ENCODE measurements at regions not wholly inside any gene's neighbourhood (a gene's known extent, or its start where the extent isn't known, plus 50 kb on each side); places are given as distances from the start of the nearest gene placed in this dataset.
"Not testable (repeated sequence)": the region's sequence is repeated elsewhere in the genome, so short reads cannot be mapped to it uniquely, and the experiment has no call there.

DNA sequence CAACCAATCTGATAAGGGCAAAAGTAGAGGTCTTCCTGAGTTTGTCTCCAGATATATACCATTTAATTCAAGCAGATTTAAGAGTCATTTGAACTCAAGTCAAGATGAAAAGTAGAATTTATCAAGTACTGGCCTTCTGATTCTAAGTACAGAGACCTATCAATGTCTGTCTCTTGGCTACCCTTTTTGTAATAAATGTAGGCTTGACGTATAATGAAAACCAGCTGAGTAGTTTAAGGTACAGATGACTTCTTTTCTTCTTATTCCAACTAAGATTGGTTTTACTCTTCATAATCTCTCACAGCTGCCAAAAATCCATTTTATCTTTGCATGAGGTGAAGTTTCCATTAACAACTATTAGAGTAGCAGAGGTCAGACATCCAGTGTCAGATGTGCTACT is 867.6 kb downstream of the FAT4 start:
- H3K36me3 ChIP-seq (ENCODE audit: control insufficient read depth, insufficient read depth, low read length): no peaks in the 10 kb centered on the region

GRCh38 chr4:126182786-126183185 is 868.0 kb downstream of the FAT4 start:
- H3K4me3 ChIP-seq (ENCODE audit: low read depth, low read length): no peak overlapping the region
- H3K9ac ChIP-seq (ENCODE audit: low read depth, low read length): no peak overlapping the region
- H3K27me3 ChIP-seq (ENCODE audit: control insufficient read depth, insufficient read depth, low read length): no peaks in the 10 kb centered on the region
- H3K9me3 ChIP-seq (ENCODE audit: control insufficient read depth, insufficient read depth, low read length): no peaks in the 10 kb centered on the region
- peaks cover 3% of the 10 kb centered on the region for H3K4me1 ChIP-seq (ENCODE audit: control insufficient read depth, insufficient read depth, low read length)
- no peaks in the 10 kb centered on the region for H3K36me3 ChIP-seq (ENCODE audit: control insufficient read depth, insufficient read depth, low read length)

More for the DNA sequence above, 867.6 kb downstream of the FAT4 start:
- Histone ChIP-seq H3K4me3 (ENCODE audit: low read depth, low read length) (no peak overlapping the region), H3K9ac (ENCODE audit: low read depth, low read length) (no peak overlapping the region), H3K27me3 (ENCODE audit: control insufficient read depth, insufficient read depth, low read length) (no peaks in the 10 kb centered on the region), H3K9me3 (ENCODE audit: control insufficient read depth, insufficient read depth, low read length) (no peaks in the 10 kb centered on the region), H3K4me1 (ENCODE audit: control insufficient read depth, insufficient read depth, low read length) (peaks cover 3% of the 10 kb centered on the region)

DNA sequence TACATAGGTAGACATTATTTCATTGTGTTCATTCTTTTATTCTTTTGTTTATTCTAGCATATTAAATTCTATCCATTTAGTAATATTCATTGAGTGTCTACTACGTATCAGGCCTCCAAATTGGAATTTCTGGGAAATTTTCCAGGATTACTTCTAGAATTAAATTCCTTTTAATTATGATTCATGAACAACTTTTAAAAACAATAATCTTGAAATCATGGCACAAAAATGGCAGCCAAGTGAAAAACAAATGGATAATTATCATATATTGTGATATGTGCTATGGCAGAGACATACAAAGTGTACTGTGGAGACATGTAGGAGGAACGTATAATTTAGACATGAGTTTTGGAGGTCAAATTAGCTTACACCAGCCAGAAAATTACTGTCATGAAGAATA is 868.5 kb downstream of the FAT4 start:
- H3K36me3 ChIP-seq (ENCODE audit: control insufficient read depth, insufficient read depth, low read length): no peaks in the 10 kb centered on the region
- H3K4me3 ChIP-seq (ENCODE audit: low read depth, low read length): no peak overlapping the region
- peaks cover 3% of the 10 kb centered on the region for H3K4me1 ChIP-seq (ENCODE audit: control insufficient read depth, insufficient read depth, low read length)
- no peaks in the 10 kb centered on the region for H3K27me3 ChIP-seq (ENCODE audit: control insufficient read depth, insufficient read depth, low read length)
- H3K9ac ChIP-seq (ENCODE audit: low read depth, low read length): no peak overlapping the region
- H3K9me3 ChIP-seq (ENCODE audit: control insufficient read depth, insufficient read depth, low read length): no peaks in the 10 kb centered on the region

DNA sequence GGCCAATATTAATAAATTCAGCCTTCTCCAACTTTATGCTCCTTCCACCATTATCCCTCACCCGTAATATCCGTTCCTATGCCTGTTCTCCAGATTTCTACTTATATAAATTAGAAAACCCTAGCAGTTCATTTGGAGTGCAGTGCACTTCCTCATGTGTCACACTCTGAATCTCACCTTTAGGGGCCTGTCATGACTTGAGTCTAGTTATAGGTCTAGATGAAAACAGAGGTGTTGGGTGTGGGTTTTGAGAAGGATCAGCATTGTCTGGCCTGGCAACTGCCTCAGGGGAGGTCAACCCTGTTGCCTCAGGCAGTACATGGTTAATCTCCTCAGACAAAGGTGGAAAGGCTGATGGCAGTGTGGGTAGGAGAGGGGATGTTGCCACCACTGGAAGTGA is 876.8 kb downstream of the FAT4 start:
- Histone ChIP-seq H3K9me3 (ENCODE audit: control insufficient read depth, insufficient read depth, low read length) (no peaks in the 10 kb centered on the region), H3K27me3 (ENCODE audit: control insufficient read depth, insufficient read depth, low read length) (no peaks in the 10 kb centered on the region), H3K4me3 (ENCODE audit: low read depth, low read length) (no peak overlapping the region), H3K36me3 (ENCODE audit: control insufficient read depth, insufficient read depth, low read length) (no peaks in the 10 kb centered on the region), H3K9ac (ENCODE audit: low read depth, low read length) (no peak overlapping the region), H3K4me1 (ENCODE audit: control insufficient read depth, insufficient read depth, low read length) (no peaks in the 10 kb centered on the region)

DNA sequence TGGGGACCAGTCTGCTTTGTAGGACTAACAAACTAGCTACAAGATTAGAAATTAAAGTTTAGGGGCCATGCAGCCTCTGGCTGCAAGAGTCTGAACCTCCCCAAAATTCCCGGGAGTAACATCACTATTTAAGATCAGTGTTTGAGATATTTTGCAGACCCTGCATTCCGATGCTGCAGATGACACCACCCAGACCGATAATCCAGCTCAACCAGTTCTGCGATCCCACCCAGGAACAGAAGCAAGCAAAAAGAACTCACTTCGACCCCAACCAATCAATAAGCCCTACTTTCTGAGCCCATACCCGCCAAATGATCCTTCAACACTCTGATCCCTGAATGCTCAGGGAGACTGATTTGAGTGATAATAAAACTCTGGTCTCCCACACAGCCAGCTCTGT is 877.8 kb downstream of the FAT4 start:
- H3K9me3 ChIP-seq (ENCODE audit: control insufficient read depth, insufficient read depth, low read length): no peaks in the 10 kb centered on the region
- H3K36me3 ChIP-seq (ENCODE audit: control insufficient read depth, insufficient read depth, low read length): no peaks in the 10 kb centered on the region
- no peaks in the 10 kb centered on the region for H3K4me1 ChIP-seq (ENCODE audit: control insufficient read depth, insufficient read depth, low read length)
- no peak overlapping the region for H3K4me3 ChIP-seq (ENCODE audit: low read depth, low read length)
- H3K9ac ChIP-seq (ENCODE audit: low read depth, low read length): no peak overlapping the region
- no peaks in the 10 kb centered on the region for H3K27me3 ChIP-seq (ENCODE audit: control insufficient read depth, insufficient read depth, low read length)

GRCh38 chr4:126201251-126202138 is 886.7 kb downstream of the FAT4 start:
- H3K27me3 ChIP-seq (ENCODE audit: control insufficient read depth, insufficient read depth, low read length); H3K36me3 ChIP-seq (ENCODE audit: control insufficient read depth, insufficient read depth, low read length); H3K4me3 ChIP-seq (ENCODE audit: low read depth, low read length); H3K4me1 ChIP-seq (ENCODE audit: control insufficient read depth, insufficient read depth, low read length); H3K9ac ChIP-seq (ENCODE audit: low read depth, low read length); H3K9me3 ChIP-seq (ENCODE audit: control insufficient read depth, insufficient read depth, low read length): not testable (repeated sequence)

- Histone ChIP-seq H3K36me3 (ENCODE audit: control insufficient read depth, insufficient read depth, low read length) (no peaks in the 10 kb centered on the region), H3K9ac (ENCODE audit: low read depth, low read length) (no peak overlapping the region), H3K27me3 (ENCODE audit: control insufficient read depth, insufficient read depth, low read length) (no peaks in the 10 kb centered on the region), H3K9me3 (ENCODE audit: control insufficient read depth, insufficient read depth, low read length) (no peaks in the 10 kb centered on the region), H3K4me3 (ENCODE audit: low read depth, low read length) (no peak overlapping the region), H3K4me1 (ENCODE audit: control insufficient read depth, insufficient read depth, low read length) (no peaks in the 10 kb centered on the region)
Measured at GRCh38 chr4:126202226-126202625, 887.5 kb downstream of the FAT4 start.

GRCh38 chr4:126207910-126208309 is 893.2 kb downstream of the FAT4 start:
- Histone ChIP-seq H3K9ac (ENCODE audit: low read depth, low read length) (no peak overlapping the region), H3K4me1 (ENCODE audit: control insufficient read depth, insufficient read depth, low read length) (no peaks in the 10 kb centered on the region), H3K4me3 (ENCODE audit: low read depth, low read length) (no peak overlapping the region), H3K36me3 (ENCODE audit: control insufficient read depth, insufficient read depth, low read length) (no peaks in the 10 kb centered on the region), H3K27me3 (ENCODE audit: control insufficient read depth, insufficient read depth, low read length) (no peaks in the 10 kb centered on the region), H3K9me3 (ENCODE audit: control insufficient read depth, insufficient read depth, low read length) (no peaks in the 10 kb centered on the region)

GRCh38 chr4:126209147-126209546 is 894.4 kb downstream of the FAT4 start:
- Histone ChIP-seq H3K9me3 (ENCODE audit: control insufficient read depth, insufficient read depth, low read length) (no peaks in the 10 kb centered on the region), H3K36me3 (ENCODE audit: control insufficient read depth, insufficient read depth, low read length) (no peaks in the 10 kb centered on the region), H3K4me3 (ENCODE audit: low read depth, low read length) (no peak overlapping the region), H3K4me1 (ENCODE audit: control insufficient read depth, insufficient read depth, low read length) (no peaks in the 10 kb centered on the region), H3K9ac (ENCODE audit: low read depth, low read length) (no peak overlapping the region), H3K27me3 (ENCODE audit: control insufficient read depth, insufficient read depth, low read length) (no peaks in the 10 kb centered on the region)

GRCh38 chr4:126213996-126214395 is 899.2 kb downstream of the FAT4 start:
- no peaks in the 10 kb centered on the region for H3K9me3 ChIP-seq (ENCODE audit: control insufficient read depth, insufficient read depth, low read length)
- H3K36me3 ChIP-seq (ENCODE audit: control insufficient read depth, insufficient read depth, low read length): no peaks in the 10 kb centered on the region
- no peak overlapping the region for H3K9ac ChIP-seq (ENCODE audit: low read depth, low read length)
- H3K27me3 ChIP-seq (ENCODE audit: control insufficient read depth, insufficient read depth, low read length): no peaks in the 10 kb centered on the region
- no peak overlapping the region for H3K4me3 ChIP-seq (ENCODE audit: low read depth, low read length)
- no peaks in the 10 kb centered on the region for H3K4me1 ChIP-seq (ENCODE audit: control insufficient read depth, insufficient read depth, low read length)

- Histone ChIP-seq H3K36me3 (ENCODE audit: control insufficient read depth, insufficient read depth, low read length) (no peaks in the 10 kb centered on the region), H3K27me3 (ENCODE audit: control insufficient read depth, insufficient read depth, low read length) (no peaks in the 10 kb centered on the region), H3K4me1 (ENCODE audit: control insufficient read depth, insufficient read depth, low read length) (no peaks in the 10 kb centered on the region), H3K4me3 (ENCODE audit: low read depth, low read length) (no peak overlapping the region), H3K9ac (ENCODE audit: low read depth, low read length) (no peak overlapping the region), H3K9me3 (ENCODE audit: control insufficient read depth, insufficient read depth, low read length) (no peaks in the 10 kb centered on the region)
Measured at GRCh38 chr4:126215759-126216158, 901.0 kb downstream of the FAT4 start.

DNA sequence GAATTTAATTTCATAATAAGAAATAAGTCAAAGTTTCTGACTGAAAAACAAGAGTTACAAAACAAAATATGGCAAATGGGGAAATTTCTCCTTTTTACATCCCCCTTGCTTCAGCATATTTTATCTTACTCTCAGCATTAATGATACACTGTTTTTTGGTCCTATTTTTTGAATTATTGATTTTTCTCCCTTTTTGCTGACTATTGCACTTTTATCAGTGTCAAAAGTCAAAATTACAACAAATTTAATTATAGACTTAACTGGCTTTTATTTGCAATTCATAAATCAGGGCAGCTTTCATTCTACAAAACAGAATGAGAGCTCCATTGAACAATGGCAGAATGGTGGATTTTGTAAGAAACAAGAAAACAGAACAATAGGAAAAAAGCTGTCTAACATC is 901.9 kb downstream of the FAT4 start:
- H3K4me1 ChIP-seq (ENCODE audit: control insufficient read depth, insufficient read depth, low read length): no peaks in the 10 kb centered on the region
- no peaks in the 10 kb centered on the region for H3K36me3 ChIP-seq (ENCODE audit: control insufficient read depth, insufficient read depth, low read length)

More for the DNA sequence above, 901.9 kb downstream of the FAT4 start:
- H3K27me3 ChIP-seq (ENCODE audit: control insufficient read depth, insufficient read depth, low read length): no peaks in the 10 kb centered on the region
- H3K4me3 ChIP-seq (ENCODE audit: low read depth, low read length): no peak overlapping the region
- H3K9ac ChIP-seq (ENCODE audit: low read depth, low read length): no peak overlapping the region
- no peaks in the 10 kb centered on the region for H3K9me3 ChIP-seq (ENCODE audit: control insufficient read depth, insufficient read depth, low read length)
